Suprapubic skin (tissue), 4 donors: ENCODE measurements at regions not wholly inside any gene's neighbourhood (a gene's known extent, or its start where the extent isn't known, plus 50 kb on each side); places are given as distances from the start of the nearest gene placed in this dataset.

ENCODE experiments used
- CTCF ChIP-seq, 2 donors: fragments of 200-600 bp in 1 of 2; fragments of 450-650 bp in 1 of 2; sonication (generic) in 1 of 2; IDR thresholded peaks; one replicate each; pipeline ENCODE4 v1.5.1; 2016 to 2019; ENCODE audit warnings: antibody characterized with exemption in 2 of 2, mild to moderate bottlenecking in 1 of 2, moderate library complexity in 1 of 2
- EP300 ChIP-seq: sonication (generic); formaldehyde crosslinking; IDR thresholded peaks from one replicate; pipeline ENCODE4 v1.6.1; 2017; ENCODE audit warnings: antibody characterized with exemption
- POLR2A ChIP-seq, 2 donors: fragments of 450-650 bp; IDR thresholded peaks; one replicate each; pipeline ENCODE4 v1.6.1; 2017; ENCODE audit warnings: antibody characterized with exemption in 2 of 2, mild to moderate bottlenecking in 2 of 2, moderate library complexity in 2 of 2
- POLR2AphosphoS5 ChIP-seq, 3 donors: sonication (generic); formaldehyde crosslinking; IDR thresholded peaks; one replicate each; pipeline ENCODE4 v1.6.1; 2017; ENCODE audit warnings: antibody characterized with exemption in 3 of 3

- no peak for TF ChIP-seq CTCF (IDR thresholded peaks at IDR 0.05)
- TF ChIP-seq POLR2AphosphoS5 (IDR thresholded peaks at IDR 0.05), result no peak
- no peak for TF ChIP-seq POLR2A (IDR thresholded peaks at IDR 0.05)
- TF ChIP-seq EP300, result no peak
These were observed 64.6 kb upstream of the ARHGEF7 start for GRCh38 chr13:111050539-111050879.
